8988T (cell line): ENCODE measurements at regions not wholly inside any gene's neighbourhood (a gene's known extent, or its start where the extent isn't known, plus 50 kb on each side); places are given as distances from the start of the nearest gene placed in this dataset.
A peak's percentile ranks its signal among the peaks of the same experiment; 100 is the strongest.
"Not testable (repeated sequence)": the region's sequence is repeated elsewhere in the genome, so short reads cannot be mapped to it uniquely, and the experiment has no call there.

Source experiments
- DNase-seq: peaks from one replicate; pipeline ENCODE4 v3.0.0; 2011

DNA sequence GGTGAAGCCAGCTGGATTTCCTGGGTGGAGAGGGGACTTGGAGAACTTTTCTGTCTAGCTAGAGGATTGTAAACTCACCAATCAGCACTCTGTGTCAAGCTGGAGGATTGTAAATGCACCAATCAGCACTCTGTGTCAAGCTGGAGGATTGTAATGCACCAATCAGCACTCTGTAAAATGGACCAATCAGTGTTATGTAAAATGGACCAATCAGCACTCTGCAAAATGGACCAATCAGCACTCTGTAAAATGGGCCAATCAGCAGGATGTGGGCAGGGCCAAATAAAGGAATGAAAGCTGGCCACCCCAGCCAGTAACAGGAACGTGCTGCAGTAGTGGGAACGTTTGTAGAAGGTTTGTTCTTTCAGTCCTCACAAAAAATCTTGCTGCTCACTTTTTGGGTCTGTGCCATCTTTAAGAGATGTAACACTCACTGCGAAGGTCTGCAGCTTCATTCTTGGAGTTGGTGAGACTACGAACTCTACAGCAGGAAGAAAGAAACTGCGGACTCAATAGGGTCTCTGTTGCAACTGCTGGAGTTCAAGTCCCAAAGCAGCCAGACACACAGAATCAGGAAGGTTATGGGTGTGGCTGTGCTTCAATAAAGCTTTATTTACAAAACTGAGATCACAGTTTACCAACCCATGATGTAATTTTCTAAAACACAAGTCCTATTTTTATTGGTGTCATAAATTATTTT lies 145.7 kb upstream of the ERCC6L2 start:
- no peak for DNase-seq

DNA sequence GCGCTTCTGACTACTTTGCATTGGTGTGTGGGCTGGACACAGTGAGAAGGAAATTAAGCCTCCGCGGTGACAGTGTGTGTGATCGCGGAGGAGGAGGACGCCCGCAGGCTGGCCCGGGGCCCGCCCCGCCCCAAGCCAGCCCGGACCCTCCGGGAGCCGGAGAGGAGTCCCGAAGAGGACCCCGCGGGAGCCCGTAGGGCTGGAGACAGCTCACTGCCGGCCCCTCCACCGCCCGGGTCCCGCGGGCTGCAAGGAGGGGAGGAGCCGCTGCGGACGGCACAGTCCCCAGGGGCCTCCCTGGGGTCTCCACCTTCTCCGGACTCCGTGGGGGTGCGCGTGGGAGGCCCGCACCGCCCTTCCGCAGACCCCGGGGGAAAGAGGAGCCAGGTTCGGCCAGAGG lies 146.4 kb upstream of the ERCC6L2 start:
- no peak for DNase-seq

DNA sequence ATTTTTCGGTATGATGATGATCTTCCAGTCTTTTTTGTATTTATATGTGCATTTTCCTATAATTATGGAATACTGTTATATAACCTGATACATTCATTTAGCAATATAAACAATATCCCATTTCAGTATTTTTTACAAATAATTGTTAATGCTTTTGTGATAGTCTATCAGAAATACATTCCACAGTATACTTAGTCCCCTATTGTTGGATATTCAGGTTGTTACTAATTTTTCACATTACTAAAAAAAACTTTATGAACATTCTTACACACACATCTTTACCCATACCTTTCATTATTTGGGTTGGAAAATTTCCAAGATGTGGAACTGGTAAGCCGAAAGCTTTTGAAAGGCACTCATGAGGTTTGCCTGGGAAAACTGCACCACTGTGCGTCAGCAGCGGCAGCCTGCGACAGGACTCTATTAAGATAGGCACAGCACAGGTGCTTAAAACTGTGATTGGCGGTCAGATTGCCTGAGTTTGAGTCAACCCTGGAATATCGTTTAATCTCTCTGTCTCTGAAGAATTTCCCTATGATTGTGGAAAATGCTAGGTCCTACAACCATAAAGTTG lies 147.5 kb upstream of the ERCC6L2 start:
- DNase-seq = no peak

DNA sequence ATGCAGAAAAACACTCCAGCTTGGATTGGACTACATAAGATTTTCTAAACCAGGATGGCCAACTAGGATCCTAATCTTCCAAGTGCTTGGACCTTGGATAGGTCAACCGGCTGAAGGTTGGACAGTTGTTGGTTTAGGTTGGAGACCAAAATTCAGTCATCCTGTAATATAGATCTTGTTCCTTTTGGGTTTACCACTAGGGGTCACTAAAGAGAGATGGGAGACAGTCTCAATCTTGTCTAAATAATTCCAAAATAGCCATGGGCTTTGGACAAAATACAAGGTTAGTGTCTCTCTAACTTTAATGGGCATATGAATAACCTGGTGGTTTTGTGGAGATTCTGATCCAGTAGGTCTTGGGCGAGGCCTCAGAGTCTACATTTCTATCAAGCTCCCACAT lies 148.7 kb upstream of the ERCC6L2 start:
- peak; percentile 37 for DNase-seq

DNA sequence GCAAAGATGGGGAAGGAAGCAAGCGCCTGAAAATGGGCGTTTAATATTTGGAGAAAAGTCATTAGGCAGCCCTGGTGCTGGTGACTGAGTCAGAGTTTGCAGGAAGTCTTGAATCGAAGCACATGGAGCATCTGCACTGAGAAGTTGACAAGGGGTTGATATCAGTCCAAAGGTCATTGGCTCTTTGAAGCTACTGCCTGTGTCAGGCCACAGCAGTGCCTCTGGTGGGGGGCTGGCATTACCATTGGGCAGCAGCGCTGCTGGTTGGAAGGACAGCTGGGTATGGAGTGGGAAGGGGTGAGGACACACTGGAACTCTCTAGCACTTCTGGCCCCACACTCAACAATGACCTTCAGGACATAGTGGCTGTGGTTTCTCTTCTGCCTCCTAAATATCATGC lies 150.4 kb upstream of the ERCC6L2 start:
- no peak for DNase-seq

DNA sequence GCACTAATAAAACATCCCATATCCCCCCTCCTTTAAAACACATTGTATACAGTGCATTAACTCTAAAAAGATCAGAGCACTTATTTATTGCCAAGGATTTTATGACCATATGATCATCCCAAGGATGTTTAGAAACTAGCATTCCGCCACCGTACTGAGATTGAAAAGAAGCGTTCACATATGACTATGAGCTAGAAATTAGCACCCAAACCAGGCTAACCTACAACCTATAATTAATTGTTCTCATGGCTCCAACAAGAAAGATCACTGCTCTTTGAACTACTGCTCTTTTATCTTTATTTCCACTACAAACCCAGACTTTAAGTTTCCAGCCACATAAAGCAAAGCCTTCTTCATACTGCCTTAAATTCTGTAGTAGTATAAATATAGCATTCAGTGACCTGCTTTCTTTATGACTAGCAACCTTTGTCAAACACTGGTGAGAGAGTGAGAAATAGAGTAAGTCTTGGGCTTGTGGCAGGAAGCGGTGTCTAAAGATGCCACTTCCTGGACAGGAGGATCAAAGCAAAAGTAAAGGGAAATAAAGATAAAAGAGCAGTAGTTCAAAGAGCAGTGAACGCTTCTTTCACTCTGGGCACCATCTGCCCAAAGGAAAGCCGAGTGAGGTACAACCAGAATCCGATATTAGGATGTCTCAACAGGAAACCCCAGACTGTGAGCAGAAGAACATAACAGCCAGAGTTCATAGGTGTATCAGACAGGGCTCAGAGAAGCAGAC lies 151.1 kb upstream of the ERCC6L2 start:
- DNase-seq = no peak

DNA sequence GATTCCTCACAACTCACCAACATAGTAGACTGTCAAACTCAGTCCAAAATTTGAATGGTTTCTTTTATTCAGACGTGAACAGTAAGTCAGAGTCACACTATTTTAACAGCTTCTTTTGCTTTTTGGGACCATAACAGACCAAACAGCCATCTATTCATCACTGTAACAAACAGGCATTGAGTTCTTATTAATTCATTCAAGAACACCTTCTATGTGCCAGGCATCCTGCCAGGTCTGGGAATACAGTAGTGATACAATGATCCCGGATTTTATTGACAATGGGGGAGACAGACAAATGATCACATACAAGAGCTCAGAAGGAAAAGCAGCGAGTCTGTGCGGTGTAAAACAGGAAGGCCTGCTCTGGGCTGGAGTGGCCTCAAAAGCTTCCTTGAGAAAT lies 153.3 kb upstream of the ERCC6L2 start:
- DNase-seq = no peak

DNA sequence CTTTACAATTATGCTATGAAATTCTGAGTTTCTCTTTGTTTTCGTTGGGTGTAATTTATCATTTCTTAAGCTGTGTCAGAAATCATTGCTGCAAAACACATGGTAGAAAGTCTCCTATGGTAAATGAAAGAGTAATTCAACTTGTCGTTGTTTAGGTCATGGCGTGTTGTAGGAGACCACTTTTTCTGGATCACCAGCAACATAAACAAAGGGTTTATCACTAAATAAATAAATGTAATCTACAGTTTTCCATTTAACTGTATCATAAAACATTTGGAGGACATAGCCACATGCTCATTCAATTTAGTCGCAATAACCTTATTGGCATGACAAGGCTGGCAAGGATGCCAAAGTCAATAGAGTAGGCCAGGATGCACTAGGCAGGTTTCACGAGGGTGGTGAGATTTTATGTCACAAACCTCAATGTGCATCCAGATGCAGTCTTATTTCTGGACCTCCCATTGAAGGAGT lies 154.4 kb upstream of the ERCC6L2 start:
- no peak for DNase-seq

DNA sequence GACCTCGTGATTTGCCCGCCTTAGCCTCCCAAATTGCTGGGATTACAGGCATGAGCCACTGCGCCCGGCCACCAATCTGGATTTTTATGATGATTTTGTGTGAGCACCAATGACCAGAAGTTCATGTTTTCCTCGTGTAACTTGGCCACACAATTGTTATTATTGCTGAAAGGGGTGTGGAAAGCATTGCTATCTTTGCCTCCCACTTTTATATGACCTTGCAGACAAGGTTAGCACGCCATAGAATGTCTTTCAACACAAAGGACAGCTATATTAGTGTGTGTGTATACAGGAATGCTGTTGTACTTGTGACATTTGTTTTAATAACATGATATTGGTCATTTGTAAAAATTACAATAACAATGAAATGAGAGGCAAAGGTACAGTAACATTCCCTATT lies 155.0 kb upstream of the ERCC6L2 start:
- no peak for DNase-seq

DNA sequence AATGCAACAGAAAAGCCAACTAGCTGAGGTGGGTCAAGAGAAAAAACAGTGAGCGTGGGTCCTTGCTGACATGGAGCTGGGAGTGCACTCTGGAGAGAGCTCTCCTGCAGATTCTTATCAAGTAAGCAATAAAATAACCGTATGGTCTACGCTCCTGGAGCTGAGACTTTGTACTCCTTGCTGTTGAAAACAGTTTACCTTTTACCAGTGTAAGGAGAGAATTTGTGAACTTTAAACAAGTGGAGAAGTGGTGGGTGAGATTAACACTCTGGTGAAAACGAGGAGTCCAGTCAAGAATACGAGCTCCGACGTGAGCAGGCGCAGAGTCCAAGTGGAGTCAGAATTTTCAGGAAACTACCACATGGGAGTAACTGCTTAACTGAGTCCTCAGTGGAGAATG lies 156.1 kb upstream of the ERCC6L2 start:
- no peak for DNase-seq

DNA sequence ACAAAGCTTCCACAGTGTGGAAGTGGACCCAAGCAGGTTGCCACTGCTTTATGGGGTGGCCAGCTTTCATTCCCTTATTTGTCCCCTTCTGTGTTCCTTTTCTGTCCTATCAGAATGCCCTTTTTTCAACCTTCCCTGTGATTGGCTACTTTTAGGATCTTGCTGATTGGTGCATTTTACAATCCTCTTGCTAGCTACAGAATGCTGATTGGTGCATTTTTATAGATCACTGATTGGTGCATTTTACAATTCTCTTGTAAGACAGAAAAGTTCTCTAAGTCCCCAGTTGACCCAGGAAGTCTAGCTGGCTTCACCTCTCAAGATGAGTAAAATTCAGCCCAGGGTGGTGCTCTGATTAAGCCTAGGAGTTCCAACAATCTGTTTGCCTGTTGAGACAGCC lies 157.2 kb upstream of the ERCC6L2 start:
- no peak for DNase-seq

DNA sequence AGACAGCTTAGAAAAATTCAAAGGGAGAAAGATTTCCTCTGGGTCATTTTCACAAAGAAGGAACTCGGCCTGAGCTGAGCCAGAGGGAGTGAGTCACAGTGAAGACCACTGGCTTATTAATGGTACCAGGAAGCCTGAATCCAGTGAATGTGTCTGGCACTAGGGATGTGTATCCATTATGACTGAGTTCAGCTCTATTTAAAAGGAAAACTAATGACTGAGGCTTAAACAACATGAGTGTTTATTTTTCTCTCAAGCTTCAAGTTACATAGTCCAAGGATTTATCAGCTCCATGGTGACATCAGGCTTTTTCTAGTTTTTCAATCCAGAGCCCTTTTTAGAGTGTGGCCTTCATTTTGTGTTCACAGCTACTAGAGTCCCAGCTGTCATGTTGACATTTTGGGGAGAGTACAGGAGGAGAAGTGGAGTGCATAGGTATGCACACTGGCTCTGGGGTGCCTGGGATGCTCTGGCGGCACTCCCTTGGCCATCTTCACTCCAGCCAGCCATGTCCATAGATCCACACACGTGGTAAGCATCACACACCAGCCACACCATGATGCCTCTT lies 159.5 kb upstream of the ERCC6L2 start:
- no peak for DNase-seq

DNA sequence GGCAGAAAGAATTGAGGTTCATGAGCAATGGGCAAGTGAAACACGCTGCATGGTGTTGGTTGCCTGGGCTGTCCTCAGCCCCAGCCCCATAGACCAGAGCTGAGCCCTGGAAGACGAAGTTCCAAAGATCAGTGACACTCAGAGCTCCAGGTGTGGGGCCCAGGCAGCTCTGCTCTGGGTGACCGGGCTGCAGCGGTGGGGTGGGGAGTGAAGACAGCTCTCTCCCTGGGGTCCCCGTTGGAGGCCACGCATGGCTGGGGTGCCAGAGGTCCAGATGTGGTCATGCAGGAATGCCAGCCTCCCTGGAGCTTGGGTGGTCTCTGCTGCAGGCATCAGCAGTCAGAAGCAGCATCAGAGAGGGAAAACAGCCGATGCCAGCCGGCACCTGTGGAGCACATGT lies 165.0 kb upstream of the ERCC6L2 start:
- no peak for DNase-seq

DNA sequence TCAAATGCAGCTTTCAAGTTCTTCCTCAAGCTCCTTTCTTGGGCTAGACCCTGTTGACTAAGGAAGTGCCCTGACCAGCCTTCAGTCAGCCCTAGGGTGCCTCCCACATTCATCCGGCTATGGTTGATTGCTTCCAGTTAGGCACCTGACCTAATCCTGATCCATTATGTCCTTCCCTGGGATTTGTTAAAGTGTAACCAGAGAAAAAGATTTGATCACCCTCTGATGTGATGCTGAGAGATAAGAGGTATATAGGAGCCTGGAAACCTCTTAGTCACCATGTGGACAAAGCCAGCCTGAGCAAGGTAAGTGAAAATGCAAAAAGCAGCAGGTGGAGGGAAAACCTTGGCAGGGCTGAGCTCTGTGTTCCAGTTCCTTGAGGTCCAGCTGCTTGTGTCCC lies 178.8 kb upstream of the ERCC6L2 start:
- DNase-seq = no peak

DNA sequence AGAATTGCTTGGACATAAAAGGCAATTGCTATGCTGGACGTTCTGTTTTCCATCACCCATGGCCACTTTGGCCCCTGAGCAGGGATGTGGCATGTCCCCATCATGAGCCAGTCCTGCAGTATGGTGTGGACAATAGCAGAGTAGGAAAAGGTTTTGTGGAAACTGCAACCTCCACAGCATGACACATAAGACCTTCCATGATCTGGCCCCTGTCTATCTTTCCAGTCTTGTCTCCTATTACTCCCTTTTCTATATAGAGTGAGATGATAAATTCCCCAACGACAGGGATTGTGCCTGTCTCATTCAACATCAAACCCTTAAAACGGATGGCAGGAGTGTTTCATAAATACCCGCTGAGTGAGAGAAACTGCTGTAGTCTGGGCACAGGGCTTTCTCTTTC lies 174.7 kb upstream of the PTCH1 start:
- DNase-seq = no peak

DNA sequence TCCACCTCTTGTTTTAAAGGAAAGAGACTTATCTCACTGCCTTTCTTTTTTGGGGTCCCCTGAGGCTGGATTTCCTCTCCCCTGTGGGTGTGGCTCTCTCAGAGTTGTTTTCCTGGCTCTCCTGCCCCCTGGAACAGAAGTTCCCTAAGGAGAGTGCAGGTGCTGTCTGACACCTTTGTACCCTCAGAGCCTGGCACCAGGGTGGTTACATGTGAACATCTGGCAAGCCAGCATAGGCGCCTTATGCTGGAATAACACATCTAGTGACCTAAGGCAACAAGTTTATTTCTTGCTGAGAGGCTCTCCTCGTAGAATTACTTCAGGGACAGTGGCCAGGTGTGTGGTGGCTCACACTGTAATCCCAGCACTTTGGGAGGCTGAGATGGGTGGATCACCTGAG lies 172.9 kb upstream of the PTCH1 start:
- DNase-seq = no peak

DNA sequence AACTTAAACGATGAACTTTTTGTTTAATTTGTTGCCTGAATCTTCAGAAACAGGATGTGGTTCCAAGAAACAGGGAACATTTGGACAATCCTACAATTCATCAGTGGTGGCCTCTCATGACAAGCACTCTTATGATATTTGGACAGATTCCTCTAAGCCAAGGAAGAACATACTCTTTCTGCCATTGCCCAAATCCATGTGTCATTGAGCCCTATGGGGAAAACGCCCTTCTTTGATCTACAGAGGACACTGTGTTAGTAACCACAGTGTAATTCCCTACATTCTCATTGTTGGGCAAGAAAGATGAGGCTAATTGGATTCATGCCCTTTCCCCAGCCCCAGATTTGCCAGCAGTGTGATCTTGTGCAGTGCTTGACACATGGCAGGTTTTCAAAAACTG lies 167.7 kb upstream of the PTCH1 start:
- DNase-seq = no peak

DNA sequence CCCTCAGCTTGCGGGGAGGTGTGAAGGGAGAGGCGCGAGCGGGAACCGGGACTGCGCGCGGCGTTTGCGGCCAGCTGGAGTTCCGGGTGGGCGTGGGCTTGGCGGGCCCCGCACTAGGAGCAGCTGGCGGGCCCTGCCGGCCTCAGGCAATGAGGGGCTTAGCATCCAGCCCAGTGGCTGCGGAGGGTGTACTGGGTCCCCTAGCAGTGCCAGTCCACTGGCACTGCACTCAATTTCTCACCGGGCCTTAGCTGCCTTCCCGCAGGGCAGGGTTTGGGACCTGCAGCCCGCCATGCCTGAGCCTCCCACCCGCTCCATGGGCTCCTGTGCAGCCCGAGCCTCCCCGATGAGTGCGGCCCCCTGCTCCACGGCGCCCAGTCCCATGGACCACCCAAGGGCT lies 163.5 kb upstream of the PTCH1 start:
- DNase-seq = not testable (repeated sequence)

DNA sequence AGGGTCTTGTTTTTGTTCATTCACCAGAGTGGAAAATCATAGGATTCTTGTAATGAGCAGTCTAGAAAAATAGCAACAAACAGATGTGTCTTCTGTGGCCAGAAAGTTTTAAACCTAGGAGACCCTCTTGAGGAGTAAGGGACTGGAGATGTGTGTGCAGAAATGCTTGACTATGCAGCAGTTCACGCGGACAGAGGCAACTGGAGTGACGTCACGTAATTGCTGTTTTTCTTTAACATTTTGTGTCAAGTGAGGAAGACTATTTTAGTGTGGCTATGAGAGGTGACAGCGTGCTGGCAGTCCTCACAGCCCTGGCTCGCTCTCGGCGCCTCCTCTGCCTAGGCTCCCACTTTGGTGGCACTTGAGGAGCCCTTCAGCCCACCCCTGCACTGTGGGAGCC lies 163.1 kb upstream of the PTCH1 start:
- DNase-seq = no peak

DNA sequence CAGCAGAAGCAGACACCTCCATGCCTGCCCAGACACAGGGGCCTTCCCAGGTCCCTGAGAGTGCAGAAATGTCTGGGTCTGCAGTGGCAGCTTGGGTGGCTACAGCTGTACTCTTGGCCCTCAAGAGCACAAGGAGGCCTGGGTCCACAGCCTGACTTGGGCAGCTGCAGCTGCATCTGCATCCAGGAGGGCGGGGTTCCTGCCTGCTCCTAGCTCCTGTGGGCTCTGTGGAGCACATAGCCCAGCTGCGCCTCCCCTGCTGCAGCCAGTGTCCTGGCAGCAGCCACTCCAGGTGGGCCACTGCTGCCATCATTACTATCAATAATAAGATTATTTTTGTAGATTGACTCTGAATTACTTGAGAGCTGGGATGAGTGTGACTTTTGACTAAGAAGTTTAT lies 162.0 kb upstream of the PTCH1 start:
- DNase-seq = no peak

DNA sequence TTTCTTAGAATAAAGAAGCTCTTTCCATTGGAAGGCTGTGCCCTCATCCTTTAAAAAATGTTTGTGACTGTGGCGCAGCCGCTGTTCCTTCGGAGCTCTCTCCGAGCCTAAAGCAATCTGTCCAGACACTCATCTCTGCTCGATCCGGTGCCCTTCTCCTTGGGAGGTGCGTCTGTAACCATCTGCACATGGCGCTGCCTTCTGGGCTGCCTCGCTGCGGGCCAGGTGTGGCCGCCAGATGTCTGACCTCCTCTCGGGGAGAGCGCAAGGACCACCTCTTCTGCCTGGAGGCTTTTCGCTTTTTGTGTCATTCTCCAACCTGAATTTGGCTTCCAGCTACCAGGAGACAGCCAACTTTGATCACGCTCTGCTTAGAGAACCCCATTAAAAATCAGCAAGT lies 153.4 kb upstream of the PTCH1 start:
- no peak for DNase-seq

DNA sequence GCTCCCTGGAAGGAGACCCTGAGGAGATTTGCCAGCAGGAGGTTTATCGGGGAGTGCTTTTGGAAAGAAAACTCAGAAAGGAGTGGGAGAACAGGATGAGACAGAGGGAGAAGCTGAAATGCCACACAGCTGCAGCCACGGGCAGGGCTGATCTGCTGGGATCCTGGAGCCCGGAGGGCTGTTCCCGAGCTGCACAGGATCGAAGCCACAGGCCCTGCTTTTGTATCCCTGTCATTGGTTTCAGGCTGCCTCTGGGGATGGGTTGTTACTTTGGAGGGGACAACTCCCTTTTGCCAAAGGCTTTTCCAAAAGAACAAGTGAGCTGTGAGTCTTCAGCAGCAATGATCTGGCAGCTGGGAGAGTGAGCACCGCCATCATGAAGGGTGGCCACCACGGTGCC lies 152.5 kb upstream of the PTCH1 start:
- no peak for DNase-seq

DNA sequence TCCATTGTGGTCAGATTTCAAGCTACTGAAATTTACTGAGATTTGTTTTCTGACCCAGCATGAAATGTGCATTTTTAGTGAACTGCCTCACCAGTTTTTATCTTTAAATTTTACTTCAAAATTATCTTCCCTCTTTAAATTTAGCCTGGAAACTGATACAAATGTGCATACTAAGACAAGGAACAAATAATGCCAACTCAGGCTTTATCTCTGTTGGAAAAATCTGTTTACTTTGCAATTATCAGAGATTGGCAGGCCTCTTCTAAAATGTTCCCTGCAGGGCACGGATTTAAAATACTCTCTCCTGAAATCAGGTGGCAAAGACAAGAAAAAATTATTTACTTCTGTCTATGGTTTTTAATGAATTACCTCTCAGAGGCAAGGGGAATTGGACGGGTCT lies 151.0 kb upstream of the PTCH1 start:
- no peak for DNase-seq

DNA sequence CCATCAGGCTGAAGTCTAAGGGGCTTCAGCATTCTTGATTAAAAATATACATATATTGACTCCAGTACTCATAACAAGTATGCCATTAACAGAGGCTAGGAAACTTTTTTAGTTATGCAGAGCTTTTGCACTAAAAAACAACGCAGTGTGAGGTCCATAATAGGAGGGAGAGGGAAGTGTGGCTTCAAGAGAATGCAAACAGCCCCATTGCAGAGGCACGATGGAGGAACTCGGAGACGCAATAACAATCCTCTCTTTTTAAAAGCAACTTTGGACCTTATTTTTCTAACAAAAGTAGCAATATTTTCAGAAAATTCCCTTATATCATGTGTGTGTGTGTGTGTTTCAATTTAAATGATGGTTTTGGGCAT lies 150.0 kb upstream of the PTCH1 start:
- DNase-seq = no peak
